ENCODE measurements at regions not wholly inside any gene's neighbourhood (a gene's known extent, or its start where the extent isn't known, plus 50 kb on each side); places are given as distances from the start of the nearest gene placed in this dataset.

DNA sequence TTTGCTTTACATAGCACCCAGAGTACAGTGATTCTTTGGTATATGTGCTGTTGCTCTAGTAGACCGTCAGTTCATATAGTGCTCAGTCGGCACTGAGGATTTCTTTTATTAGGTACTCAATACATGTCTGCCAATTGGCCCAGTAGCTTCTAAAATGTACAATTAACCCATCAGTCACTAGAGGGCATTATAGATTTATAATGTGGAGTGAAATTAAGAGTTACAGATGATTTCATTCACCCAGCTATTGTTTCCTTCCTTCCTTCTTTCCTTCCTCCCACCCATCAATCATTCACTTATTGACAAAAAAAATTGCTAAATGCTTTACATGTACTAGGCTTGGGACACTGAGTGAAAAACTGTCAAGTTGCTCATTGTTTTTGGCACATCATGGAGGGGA lies 263.6 kb upstream of the USP24 start:
- H3K4me3 ChIP-seq (ENCODE audit: insufficient read length, low read depth) = no peak overlapping the region
- no peaks in the 10 kb centered on the region for H3K4me1 ChIP-seq (ENCODE audit: insufficient read depth, insufficient read length)
- DNase-seq (ENCODE audit: low read depth, low spot score) = no peak
- H3K27me3 ChIP-seq (ENCODE audit: insufficient read depth, insufficient read length) = no peaks in the 10 kb centered on the region
- TF ChIP-seq ZNF274 (IDR thresholded peaks at IDR 0.05; ENCODE audit: low read depth, low read length) (no peak), YY1 (IDR thresholded peaks at IDR 0.05; ENCODE audit: insufficient read depth, insufficient read length) (no peak), SUZ12 (IDR thresholded peaks at IDR 0.05; ENCODE audit: extremely low read depth, insufficient read depth, insufficient read length) (no peak)
- no peaks in the 10 kb centered on the region for H3K9me3 ChIP-seq (ENCODE audit: insufficient read depth, low read length)
- no peaks in the 10 kb centered on the region for H3K36me3 ChIP-seq (ENCODE audit: insufficient read depth, insufficient read length, low read length)
- no peak overlapping the region for H3K9ac ChIP-seq (ENCODE audit: insufficient read length, low read depth)

DNA sequence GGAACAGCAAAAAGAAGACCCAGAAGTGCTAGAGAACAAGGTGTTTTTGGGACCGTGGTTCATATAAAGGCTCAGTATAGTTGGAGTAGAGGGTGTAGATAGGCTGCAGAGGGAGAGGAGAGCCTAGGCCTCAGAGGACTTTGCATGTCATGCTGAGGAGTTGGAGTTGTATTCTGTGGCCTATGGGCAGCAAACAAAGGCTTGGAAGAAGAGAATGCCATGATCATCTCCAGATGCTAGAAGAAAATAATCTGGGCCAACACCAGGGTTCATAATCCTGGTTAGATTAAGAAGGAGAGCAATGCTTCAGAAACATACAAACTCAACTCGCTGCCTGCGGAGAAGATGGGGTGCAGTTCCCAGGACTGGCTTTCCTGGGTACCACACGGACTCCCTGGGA lies 262.8 kb upstream of the USP24 start:
- H3K36me3 ChIP-seq (ENCODE audit: insufficient read depth, insufficient read length, low read length) = no peaks in the 10 kb centered on the region
- no peak overlapping the region for H3K9ac ChIP-seq (ENCODE audit: insufficient read length, low read depth)
- TF ChIP-seq YY1 (IDR thresholded peaks at IDR 0.05; ENCODE audit: insufficient read depth, insufficient read length) = no peak
- no peak for TF ChIP-seq ZNF274 (IDR thresholded peaks at IDR 0.05; ENCODE audit: low read depth, low read length)
- no peak for TF ChIP-seq SUZ12 (IDR thresholded peaks at IDR 0.05; ENCODE audit: extremely low read depth, insufficient read depth, insufficient read length)
- H3K4me1 ChIP-seq (ENCODE audit: insufficient read depth, insufficient read length) = no peaks in the 10 kb centered on the region
- no peaks in the 10 kb centered on the region for H3K9me3 ChIP-seq (ENCODE audit: insufficient read depth, low read length)
- H3K4me3 ChIP-seq (ENCODE audit: insufficient read length, low read depth) = no peak overlapping the region
- DNase-seq (ENCODE audit: low read depth, low spot score) = no peak
- H3K27me3 ChIP-seq (ENCODE audit: insufficient read depth, insufficient read length) = no peaks in the 10 kb centered on the region

DNA sequence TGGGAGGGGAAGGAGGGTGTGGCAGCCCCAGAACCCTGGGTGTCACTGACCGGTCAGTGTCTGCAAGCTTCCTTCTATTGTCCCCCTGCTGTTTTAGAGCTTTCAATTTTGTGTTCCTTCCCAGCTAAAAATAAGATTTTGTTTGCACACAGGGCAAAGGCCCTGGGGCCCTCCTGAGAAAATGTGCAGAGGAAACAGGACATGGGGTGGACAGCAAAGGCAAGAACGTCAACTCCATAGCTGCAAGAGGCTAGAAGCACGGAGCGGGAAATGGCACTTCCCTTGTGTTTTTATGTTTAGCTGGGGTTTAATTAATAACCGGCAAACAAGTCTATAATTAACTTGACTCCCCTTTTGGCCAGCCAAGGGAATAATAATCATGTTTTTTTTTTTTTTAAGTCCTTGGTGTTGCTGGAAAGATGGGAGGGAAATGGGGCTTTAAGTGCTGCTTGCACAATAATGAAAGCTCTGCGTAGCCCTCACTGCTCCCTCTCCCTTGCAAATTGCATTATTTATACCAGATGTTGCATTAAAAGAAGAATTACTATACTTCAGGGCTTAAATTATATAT lies 261.4 kb upstream of the USP24 start:
- no peaks in the 10 kb centered on the region for H3K36me3 ChIP-seq (ENCODE audit: insufficient read depth, insufficient read length, low read length)
- no peaks in the 10 kb centered on the region for H3K4me1 ChIP-seq (ENCODE audit: insufficient read depth, insufficient read length)
- H3K4me3 ChIP-seq (ENCODE audit: insufficient read length, low read depth) = no peak overlapping the region
- no peaks in the 10 kb centered on the region for H3K27me3 ChIP-seq (ENCODE audit: insufficient read depth, insufficient read length)
- TF ChIP-seq YY1 (IDR thresholded peaks at IDR 0.05; ENCODE audit: insufficient read depth, insufficient read length) = no peak
- no peak overlapping the region for H3K9ac ChIP-seq (ENCODE audit: insufficient read length, low read depth)
- H3K9me3 ChIP-seq (ENCODE audit: insufficient read depth, low read length) = no peaks in the 10 kb centered on the region
- no peak for DNase-seq (ENCODE audit: low read depth, low spot score)

DNA sequence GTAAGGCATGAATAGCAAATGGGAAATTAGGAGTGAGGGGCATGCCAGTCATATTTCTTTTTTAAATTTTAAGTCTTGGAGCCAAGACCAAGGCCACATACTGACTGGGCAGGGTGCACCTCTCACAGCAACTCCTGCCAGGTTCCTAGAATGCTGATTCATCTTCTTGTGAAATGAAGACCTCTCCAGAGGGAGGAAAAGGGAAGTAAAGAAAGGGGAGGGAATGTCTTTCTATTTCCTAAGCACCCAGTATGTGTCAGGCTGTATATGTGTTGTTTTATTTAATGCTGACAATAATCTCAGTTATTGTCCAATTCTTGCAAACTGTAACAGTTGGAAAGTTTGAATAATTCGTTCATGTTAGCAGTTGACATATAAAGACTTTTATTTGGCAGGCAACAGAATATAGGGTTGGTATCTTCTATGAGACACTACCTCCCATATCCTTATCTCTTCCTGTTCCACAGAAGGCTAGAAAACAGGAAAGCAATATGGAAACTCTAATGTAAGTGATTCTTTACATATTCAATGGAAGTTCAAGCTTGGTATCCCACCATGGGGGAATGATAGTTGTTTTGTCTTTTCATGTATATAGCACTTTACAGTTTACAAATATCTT lies 259.1 kb upstream of the USP24 start:
- H3K9me3 ChIP-seq (ENCODE audit: insufficient read depth, low read length) = no peaks in the 10 kb centered on the region
- H3K36me3 ChIP-seq (ENCODE audit: insufficient read depth, insufficient read length, low read length) = no peaks in the 10 kb centered on the region
- H3K9ac ChIP-seq (ENCODE audit: insufficient read length, low read depth) = no peak overlapping the region
- H3K27me3 ChIP-seq (ENCODE audit: insufficient read depth, insufficient read length) = no peaks in the 10 kb centered on the region
- no peaks in the 10 kb centered on the region for H3K4me1 ChIP-seq (ENCODE audit: insufficient read depth, insufficient read length)
- TF ChIP-seq YY1 (IDR thresholded peaks at IDR 0.05; ENCODE audit: insufficient read depth, insufficient read length) (no peak), SUZ12 (IDR thresholded peaks at IDR 0.05; ENCODE audit: extremely low read depth, insufficient read depth, insufficient read length) (no peak), ZNF274 (IDR thresholded peaks at IDR 0.05; ENCODE audit: low read depth, low read length) (no peak)
- H3K4me3 ChIP-seq (ENCODE audit: insufficient read length, low read depth) = no peak overlapping the region
- DNase-seq (ENCODE audit: low read depth, low spot score) = no peak

DNA sequence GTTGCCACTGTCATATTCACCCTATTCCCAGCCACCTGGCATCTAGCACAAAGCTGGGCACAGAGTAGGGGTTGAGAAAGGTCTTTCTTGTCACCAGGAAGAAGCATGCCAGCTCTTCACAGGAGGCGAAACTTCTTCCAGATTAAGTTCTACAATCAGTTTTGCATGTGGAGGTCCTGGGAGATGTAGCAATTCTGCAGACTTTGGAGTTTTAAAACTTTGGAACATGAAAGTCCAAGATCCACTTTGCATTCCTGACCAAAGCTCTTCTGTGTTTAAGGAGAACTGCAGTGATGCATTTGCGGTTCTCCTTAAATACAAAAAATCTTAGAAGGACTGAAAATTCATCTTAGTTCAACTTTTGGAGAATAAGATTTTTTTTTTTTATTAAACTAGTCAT lies 258.5 kb upstream of the USP24 start:
- DNase-seq (ENCODE audit: low read depth, low spot score) = no peak
- Histone ChIP-seq H3K9me3 (ENCODE audit: insufficient read depth, low read length) (no peaks in the 10 kb centered on the region), H3K9ac (ENCODE audit: insufficient read length, low read depth) (no peak overlapping the region), H3K27me3 (ENCODE audit: insufficient read depth, insufficient read length) (no peaks in the 10 kb centered on the region), H3K4me1 (ENCODE audit: insufficient read depth, insufficient read length) (no peaks in the 10 kb centered on the region), H3K4me3 (ENCODE audit: insufficient read length, low read depth) (no peak overlapping the region), H3K36me3 (ENCODE audit: insufficient read depth, insufficient read length, low read length) (no peaks in the 10 kb centered on the region)
- TF ChIP-seq SUZ12 (IDR thresholded peaks at IDR 0.05; ENCODE audit: extremely low read depth, insufficient read depth, insufficient read length) (no peak), ZNF274 (IDR thresholded peaks at IDR 0.05; ENCODE audit: low read depth, low read length) (no peak), YY1 (IDR thresholded peaks at IDR 0.05; ENCODE audit: insufficient read depth, insufficient read length) (no peak)

DNA sequence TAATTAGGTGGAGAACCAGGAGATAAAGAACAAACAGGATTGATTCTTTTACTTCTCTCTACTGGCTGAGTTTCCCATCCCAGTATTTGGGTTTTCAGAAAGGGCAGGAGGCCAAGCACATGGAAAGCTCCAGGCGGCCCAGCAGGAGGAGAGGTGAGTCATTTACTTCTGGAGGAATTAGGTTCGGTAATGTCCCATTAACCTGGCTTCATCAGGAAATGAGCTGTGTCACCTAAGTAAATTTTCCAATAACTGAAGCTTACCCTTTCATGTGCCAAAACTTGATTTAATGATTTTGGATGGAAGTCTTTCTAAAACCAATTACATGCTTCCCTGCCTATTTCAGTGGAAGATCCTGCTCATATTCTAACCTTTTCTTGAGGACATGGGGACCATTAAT lies 257.6 kb upstream of the USP24 start:
- DNase-seq (ENCODE audit: low read depth, low spot score) = no peak
- Histone ChIP-seq H3K4me3 (ENCODE audit: insufficient read length, low read depth) (no peak overlapping the region), H3K9me3 (ENCODE audit: insufficient read depth, low read length) (no peaks in the 10 kb centered on the region), H3K36me3 (ENCODE audit: insufficient read depth, insufficient read length, low read length) (no peaks in the 10 kb centered on the region), H3K4me1 (ENCODE audit: insufficient read depth, insufficient read length) (no peaks in the 10 kb centered on the region), H3K27me3 (ENCODE audit: insufficient read depth, insufficient read length) (no peaks in the 10 kb centered on the region), H3K9ac (ENCODE audit: insufficient read length, low read depth) (no peak overlapping the region)
- TF ChIP-seq SUZ12 (IDR thresholded peaks at IDR 0.05; ENCODE audit: extremely low read depth, insufficient read depth, insufficient read length) (no peak), YY1 (IDR thresholded peaks at IDR 0.05; ENCODE audit: insufficient read depth, insufficient read length) (no peak), ZNF274 (IDR thresholded peaks at IDR 0.05; ENCODE audit: low read depth, low read length) (no peak)

DNA sequence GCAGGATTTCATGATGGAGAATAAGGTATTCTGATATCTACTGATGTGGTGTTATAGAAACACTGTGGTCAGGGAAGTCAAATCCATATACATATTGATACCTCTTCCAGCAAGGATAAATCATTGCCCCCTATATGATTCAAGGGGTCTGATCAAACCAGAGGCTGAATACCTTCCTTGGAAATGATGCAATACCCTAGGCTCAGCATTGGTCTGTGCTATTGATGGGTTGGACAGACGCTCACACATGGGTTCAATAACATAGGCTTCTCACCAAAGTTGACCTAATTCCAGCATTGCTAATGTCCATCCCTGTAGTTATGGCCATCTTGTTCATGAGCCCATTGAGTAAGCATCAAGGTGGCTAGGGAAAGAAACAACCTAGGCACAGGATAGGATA lies 257.0 kb upstream of the USP24 start:
- TF ChIP-seq YY1 (IDR thresholded peaks at IDR 0.05; ENCODE audit: insufficient read depth, insufficient read length) (no peak), ZNF274 (IDR thresholded peaks at IDR 0.05; ENCODE audit: low read depth, low read length) (no peak), SUZ12 (IDR thresholded peaks at IDR 0.05; ENCODE audit: extremely low read depth, insufficient read depth, insufficient read length) (no peak)
- DNase-seq (ENCODE audit: low read depth, low spot score) = no peak
- Histone ChIP-seq H3K4me3 (ENCODE audit: insufficient read length, low read depth) (no peak overlapping the region), H3K4me1 (ENCODE audit: insufficient read depth, insufficient read length) (no peaks in the 10 kb centered on the region), H3K9ac (ENCODE audit: insufficient read length, low read depth) (no peak overlapping the region), H3K36me3 (ENCODE audit: insufficient read depth, insufficient read length, low read length) (no peaks in the 10 kb centered on the region), H3K9me3 (ENCODE audit: insufficient read depth, low read length) (no peaks in the 10 kb centered on the region), H3K27me3 (ENCODE audit: insufficient read depth, insufficient read length) (no peaks in the 10 kb centered on the region)

Measured in NT2/D1 (cell line).